ENCODE measurements at regions not wholly inside any gene's neighbourhood (a gene's known extent, or its start where the extent isn't known, plus 50 kb on each side); places are given as distances from the start of the nearest gene placed in this dataset.
A peak's percentile ranks its signal among the peaks of the same experiment; 100 is the strongest.

DNA sequence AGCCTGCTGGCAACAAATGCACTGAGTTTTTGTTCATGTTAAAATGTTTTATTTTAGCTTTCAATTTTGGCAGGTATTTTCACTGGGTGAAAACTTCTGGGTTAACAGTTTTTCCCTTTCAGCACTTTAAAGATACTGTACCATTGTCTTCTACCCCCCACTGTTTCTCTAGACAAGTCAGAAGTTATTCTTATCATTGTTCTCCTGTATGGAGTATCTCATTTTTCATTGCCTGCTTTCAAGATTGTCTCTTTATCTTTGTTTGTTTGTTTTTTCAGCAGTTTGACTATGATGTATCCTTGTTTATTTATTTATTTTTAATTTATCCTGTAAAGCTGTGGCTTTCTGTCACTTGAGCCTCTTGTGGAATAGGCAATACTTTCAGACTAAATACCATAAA lies 277.0 kb downstream of the ICOS start:
- H3K27ac ChIP-seq = no peak overlapping the region
- DNase-seq (ENCODE audit: low read depth, low spot score) = no peak

GRCh38 chr2:204218040-204218439 lies 281.5 kb downstream of the ICOS start:
- H3K27ac ChIP-seq = no peak overlapping the region
- no peak for DNase-seq (ENCODE audit: low read depth, low spot score)

DNA sequence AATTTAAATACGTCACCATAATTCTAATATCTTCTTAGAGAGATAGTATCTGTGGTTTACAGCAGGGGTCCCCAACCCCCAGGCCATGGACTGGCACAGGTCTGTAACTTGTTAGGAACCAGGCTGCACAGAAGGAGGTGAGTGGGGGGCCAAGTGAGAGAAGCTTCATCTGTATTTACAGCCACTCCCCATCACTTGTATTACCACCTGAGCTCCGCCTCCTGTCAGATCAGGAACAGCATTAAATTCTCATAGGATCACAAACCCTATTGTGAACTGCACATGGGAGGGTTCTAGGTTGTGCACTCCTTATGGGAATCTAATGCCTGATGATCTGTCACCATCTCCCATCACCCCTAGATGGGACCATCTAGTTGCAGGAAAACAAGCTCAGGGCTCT lies 282.6 kb downstream of the ICOS start:
- no peak overlapping the region for H3K27ac ChIP-seq
- DNase-seq (ENCODE audit: low read depth, low spot score) = no peak

DNA sequence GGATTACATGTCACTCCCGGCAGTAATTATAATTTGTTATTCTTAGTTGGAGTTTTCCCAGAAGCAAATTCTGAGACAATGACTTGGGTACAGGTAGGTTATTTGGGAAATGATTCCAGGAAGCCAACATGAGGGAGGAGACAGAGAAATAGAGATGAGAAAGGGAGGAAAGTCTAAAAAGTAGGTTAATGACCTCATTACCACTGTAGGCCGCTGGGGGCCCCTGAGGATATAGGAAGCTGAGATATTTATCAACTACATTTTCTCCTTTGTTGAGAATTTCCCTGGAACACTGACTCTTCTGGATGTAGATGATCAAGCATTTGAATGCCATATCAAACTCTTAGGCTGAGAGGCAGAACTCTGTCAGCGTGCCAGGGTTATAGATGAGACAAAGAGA lies 284.3 kb downstream of the ICOS start:
- no peak overlapping the region for H3K27ac ChIP-seq
- DNase-seq (ENCODE audit: low read depth, low spot score) = no peak

GRCh38 chr2:204223046-204223445 lies 286.5 kb downstream of the ICOS start:
- no peak overlapping the region for H3K27ac ChIP-seq
- no peak for DNase-seq (ENCODE audit: low read depth, low spot score)

- DNase-seq (ENCODE audit: low read depth, low spot score) = no peak
- no peak overlapping the region for H3K27ac ChIP-seq
Measured at GRCh38 chr2:204223544-204223943, 287.0 kb downstream of the ICOS start.

DNA sequence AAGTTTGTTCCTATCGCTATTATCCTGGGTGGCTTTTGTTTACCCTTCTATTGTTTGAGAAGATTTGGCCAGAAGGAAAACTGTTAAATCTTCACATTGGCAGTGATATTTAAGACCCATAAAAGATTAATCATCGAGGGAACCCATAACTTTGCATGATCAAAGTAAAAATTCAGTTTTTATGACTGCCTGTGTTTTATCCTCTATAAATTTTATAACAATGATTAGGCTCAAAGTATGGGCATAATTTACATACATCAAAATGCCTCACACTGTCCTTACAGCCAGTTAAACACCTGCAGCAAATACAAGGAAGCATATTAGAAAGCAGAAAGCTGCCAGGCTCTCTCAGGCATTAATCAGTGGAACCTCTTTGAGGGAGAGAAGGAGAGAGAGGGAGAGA lies 289.1 kb downstream of the ICOS start:
- DNase-seq (ENCODE audit: low read depth, low spot score) = no peak
- H3K27ac ChIP-seq = no peak overlapping the region

GRCh38 chr2:204226305-204226880 lies 289.8 kb downstream of the ICOS start:
- DNase-seq (ENCODE audit: low read depth, low spot score) = no peak

DNA sequence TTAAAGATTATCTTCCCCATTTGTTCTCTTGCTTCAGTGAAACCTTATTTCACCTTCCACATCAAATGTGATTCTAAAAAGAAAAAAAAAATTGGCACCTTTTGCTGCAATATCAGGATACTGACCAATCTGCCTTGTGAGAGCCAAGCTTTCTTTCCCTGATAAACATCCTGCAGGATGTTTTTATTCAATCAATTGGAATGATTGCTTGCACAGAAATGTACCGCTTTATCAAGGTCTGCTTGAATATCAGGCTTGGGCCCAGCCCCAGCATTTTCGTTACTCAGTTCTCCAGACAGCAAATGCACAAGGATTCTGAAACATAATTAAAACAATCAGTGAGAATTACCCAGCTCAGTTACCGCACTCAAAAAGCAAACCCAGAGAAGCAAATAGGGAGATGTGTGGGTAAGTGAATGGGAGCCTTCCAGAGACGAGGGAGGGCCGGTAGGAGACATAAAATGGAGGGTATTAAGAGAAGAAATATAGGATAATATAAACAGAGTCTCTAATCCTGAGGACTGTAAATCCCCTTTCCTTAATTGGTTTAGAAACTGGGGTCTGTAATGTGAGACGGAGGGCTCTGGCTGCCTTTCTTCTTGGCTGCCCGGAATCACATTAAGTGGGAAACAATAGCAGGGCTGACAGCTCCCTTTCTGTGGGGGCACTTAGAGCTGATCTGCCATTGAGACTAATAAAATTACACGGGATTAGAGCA lies 291.8 kb downstream of the ICOS start:
- no peak overlapping the region for H3K27ac ChIP-seq
- DNase-seq (ENCODE audit: low read depth, low spot score) = no peak

More at GRCh38 chr2:204226305-204226880, 289.8 kb downstream of the ICOS start:
- no peak overlapping the region for H3K27ac ChIP-seq

DNA sequence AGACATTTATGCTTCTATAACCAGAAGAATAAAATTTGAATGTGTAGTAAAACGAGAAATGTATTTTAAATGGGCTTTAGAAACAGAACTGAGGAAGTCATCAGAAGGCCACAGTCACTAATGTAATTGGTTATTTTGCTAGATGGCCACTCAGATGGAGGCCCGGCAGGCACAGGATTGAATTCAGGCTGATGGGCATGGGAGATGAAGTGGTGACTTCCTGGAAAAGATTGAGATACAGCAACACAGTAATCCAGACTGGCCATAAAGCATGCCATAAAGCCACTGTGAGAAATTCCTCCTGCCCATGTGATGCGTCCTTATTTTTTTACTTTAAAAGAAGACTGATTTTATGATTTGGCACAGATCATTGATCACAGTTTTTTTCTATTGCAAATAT lies 297.7 kb downstream of the ICOS start:
- H3K27ac ChIP-seq = no peak overlapping the region
- DNase-seq (ENCODE audit: low read depth, low spot score) = no peak

- no peak for DNase-seq (ENCODE audit: low read depth, low spot score)
- no peak overlapping the region for H3K27ac ChIP-seq
Measured at GRCh38 chr2:204234879-204235278, 298.3 kb downstream of the ICOS start.

DNA sequence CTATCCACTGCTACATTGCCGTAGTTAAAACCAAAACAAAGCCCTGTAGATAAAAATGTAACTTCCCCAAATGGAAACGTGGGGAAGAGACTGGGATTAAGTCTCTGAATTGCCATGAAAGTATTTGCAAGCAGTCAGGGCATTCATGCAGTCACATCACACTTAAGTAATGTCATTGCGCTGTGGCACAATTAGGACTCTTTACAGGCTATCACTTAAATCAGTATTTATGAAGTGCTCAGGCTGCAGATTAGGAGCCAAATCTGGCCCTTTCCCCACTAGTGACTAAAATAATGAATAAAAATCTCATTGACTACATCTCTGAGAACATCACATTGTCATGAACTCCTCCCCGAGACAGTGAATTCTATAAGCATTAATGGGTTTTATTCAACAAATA lies 300.9 kb downstream of the ICOS start:
- no peak overlapping the region for H3K27ac ChIP-seq
- no peak for DNase-seq (ENCODE audit: low read depth, low spot score)

DNA sequence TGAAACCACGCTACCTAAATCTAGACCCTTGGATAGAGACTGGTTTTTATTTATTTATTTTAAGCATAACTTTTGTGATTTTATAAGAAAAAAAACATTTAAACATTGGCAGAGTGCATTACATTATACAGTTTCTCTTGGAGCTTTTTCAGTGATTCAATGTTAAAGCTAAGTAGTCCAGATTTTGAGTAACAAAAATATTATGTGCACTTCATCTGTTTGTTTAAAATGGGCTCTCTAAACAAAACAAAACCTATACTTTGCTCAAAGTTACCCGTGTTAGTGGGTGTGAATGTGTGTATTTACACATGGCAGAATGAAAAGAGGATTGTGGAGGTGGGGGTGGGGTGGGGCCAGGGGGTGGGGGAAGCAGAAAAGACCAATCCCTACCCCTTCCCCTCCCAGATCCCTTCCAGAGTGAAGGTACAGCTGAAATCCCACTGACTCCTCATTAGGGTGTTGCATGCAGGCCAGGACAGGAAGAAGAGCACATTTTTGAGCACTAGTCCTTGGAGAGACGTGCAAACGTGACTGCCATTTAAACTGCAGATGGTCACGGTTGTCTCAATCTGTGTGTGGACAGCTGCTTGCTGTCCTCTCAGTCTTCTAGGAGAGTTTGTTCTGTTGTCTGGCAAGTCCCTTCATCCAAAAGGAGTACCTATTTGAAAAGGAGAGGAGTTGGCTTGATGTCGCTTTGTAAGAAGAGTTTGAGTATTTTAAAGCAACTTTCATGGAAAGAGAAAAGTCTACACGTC lies 303.0 kb downstream of the ICOS start:
- DNase-seq (ENCODE audit: low read depth, low spot score) = no peak
- H3K27ac ChIP-seq = no peak overlapping the region

GRCh38 chr2:204240961-204241360 lies 304.3 kb upstream of the PARD3B start:
- DNase-seq (ENCODE audit: low read depth, low spot score) = no peak
- no peak overlapping the region for H3K27ac ChIP-seq

- no peak overlapping the region for H3K27ac ChIP-seq
Measured at GRCh38 chr2:204249437-204249836, 295.8 kb upstream of the PARD3B start.

GRCh38 chr2:204250692-204251091 lies 294.6 kb upstream of the PARD3B start:
- DNase-seq (ENCODE audit: low read depth, low spot score) = no peak
- no peak overlapping the region for H3K27ac ChIP-seq

More at GRCh38 chr2:204249437-204249836, 295.8 kb upstream of the PARD3B start:
- no peak for DNase-seq (ENCODE audit: low read depth, low spot score)

DNA sequence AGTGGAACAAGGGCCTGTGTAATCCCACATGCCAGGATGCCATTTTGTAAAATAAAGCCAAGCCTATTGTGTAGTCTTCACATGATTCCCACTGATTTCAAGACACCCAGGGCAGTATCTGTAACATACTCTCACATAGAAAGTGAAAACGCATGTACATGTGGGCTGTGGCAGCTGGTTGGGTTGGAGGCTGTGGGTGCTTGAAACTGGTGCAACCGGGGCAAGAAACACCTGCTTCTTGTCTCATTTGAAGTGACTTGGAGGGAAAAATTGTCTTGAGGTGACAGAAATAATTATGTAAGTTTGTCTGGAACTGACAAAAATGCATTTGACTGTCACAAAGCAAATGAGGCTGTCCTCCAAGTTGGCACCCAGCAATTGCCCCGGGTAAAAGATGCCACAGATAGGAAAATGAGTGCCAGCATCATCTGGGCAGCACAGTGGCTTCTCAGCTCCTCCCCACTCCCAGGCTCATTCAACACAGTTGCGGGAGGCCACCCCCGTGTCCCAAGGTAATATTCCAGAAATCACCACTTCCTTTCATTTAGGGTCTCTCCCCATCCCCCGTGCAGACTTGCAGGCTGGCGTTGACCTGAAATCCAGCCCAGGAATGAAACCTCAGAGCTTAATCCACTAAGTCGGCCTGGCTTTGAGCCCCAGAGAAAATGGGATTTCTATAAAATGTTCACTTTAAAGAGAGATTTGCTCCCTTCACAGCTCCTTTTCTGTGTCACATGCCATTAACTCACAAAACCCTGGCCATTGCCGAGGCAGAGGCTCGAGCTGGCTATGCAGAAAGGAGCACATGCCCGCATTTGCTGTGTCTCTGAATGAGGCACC lies 293.9 kb upstream of the PARD3B start:
- no peak for DNase-seq (ENCODE audit: low read depth, low spot score)
- H3K27ac ChIP-seq = no peak overlapping the region

DNA sequence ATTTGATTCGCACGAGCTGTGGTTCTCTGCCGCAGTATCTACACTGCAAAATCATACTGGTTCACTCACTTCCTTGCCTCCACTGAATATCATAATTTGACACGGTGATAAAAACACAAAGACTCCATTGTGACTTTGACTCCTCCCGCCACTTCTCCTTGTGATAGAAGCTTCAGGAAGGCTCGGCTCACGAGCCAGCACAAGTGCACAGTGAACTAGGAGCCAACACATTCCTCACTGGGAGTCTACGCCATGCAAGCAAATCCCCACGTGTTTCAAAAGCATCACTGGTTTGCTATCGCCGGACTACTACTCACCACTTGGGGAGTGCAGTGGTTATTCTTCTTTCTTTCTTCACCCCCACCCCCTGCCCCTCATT lies 293.3 kb upstream of the PARD3B start:
- DNase-seq (ENCODE audit: low read depth, low spot score) = peak; percentile 24
- no peak overlapping the region for H3K27ac ChIP-seq

- no peak overlapping the region for H3K27ac ChIP-seq
- DNase-seq (ENCODE audit: low read depth, low spot score) = no peak
Measured at GRCh38 chr2:204255071-204255470, 290.2 kb upstream of the PARD3B start.

- DNase-seq (ENCODE audit: low read depth, low spot score) = no peak
- H3K27ac ChIP-seq = no peak overlapping the region
Measured at GRCh38 chr2:204255526-204255925, 289.7 kb upstream of the PARD3B start.

DNA sequence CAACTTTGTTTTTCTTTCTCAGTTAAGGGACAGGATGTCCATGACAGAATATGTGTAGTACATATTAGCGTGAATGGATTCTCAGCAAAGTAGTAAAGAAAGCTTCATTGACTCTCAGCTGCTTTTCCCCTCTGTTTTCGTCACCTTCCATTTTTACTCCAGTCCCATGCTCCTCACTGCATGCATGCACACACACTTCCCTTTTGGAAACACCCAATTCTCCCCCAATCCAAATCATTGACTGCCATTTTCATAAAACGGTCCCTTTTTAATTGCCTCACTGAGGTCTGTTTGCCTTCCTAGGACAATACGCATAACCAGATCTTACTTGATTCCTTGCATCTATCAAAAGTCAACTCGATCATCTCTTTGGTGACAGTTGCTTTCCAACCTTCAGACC lies 287.5 kb upstream of the PARD3B start:
- DNase-seq (ENCODE audit: low read depth, low spot score) = no peak
- H3K27ac ChIP-seq = no peak overlapping the region

Measured in epithelial cell of prostate (primary cell).